GM18517 (cell line): ENCODE measurements at regions not wholly inside any gene's neighbourhood (a gene's known extent, or its start where the extent isn't known, plus 50 kb on each side); places are given as distances from the start of the nearest gene placed in this dataset.
"Not testable (repeated sequence)": the region's sequence is repeated elsewhere in the genome, so short reads cannot be mapped to it uniquely, and the experiment has no call there.

Experiments used
- ATAC-seq: cut with Tn5 transposase; IDR thresholded peaks from one replicate; pipeline ENCODE4 v1.9.1; 2021; ENCODE audit warnings: mild to moderate bottlenecking, moderate library complexity; ENCODE audit not compliant: unreplicated experiment

- no peak for ATAC-seq
Measured at GRCh38 chr11:90288212-90288821, 65.5 kb upstream of the CHORDC1 start.

GRCh38 chr11:90286640-90287039 is 63.8 kb upstream of the CHORDC1 start:
- ATAC-seq: no peak

- ATAC-seq: no peak
Measured at GRCh38 chr11:90284171-90284570, 61.3 kb upstream of the CHORDC1 start.

- not testable (repeated sequence) for ATAC-seq
Measured at GRCh38 chr11:90282551-90283071, 59.8 kb upstream of the CHORDC1 start.

- ATAC-seq: no peak
Measured at GRCh38 chr11:90274362-90274761, 51.5 kb upstream of the CHORDC1 start.
